GM12892 (cell line): ENCODE measurements at regions not wholly inside any gene's neighbourhood (a gene's known extent, or its start where the extent isn't known, plus 50 kb on each side); places are given as distances from the start of the nearest gene placed in this dataset.

Experiments
- POLR2A ChIP-seq: IDR thresholded peaks from 2 replicates; pipeline ENCODE4 v1.6.1; 2011; ENCODE audit warnings: low read depth, low read length, control low read depth
- POLR2AphosphoS5 ChIP-seq: IDR thresholded peaks from 2 replicates; pipeline ENCODE4 v1.6.1; 2011; ENCODE audit warnings: low read depth, low read length, control low read depth

DNA sequence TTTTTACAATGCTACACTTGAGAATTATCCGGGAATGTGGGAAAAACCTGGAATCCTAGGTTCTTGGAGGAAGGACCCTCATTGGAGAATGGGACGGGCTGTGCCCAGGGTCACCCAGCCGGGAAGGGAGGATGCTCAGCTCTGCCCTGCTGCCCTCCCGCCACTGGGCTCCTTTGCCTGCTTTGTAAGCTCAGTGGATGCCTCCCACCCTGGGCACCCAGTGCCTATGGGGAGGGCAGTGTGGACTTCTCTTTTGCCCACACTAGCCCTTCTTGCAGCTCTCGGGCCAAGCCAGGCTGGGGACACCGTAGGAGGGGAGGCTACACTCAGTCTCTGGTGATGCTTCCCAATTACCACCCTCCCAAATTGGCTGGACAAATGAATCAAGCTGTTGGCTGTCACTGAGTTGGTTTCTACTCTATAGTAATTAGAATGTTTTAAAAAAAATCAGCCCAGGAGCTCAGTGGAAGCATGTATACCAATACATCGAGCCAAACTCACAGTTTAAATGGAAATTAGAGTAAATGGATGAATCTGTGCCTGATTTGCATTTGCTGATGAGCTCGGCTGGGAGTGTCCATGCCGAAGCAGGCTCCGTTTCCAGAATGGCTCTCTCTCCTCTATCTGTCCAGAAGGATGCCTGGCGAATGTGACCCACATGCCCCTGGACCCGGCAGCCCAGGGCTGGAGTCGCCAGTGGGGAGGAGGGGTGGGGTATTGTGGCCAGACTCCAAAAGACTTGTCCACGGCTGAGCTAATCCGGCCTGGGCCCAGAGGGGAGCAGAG lies 317.0 kb downstream of the CTTN start:
- no peak for TF ChIP-seq POLR2AphosphoS5
- no peak for TF ChIP-seq POLR2A
